Ascending aorta (tissue), 2 donors: ENCODE measurements at regions not wholly inside any gene's neighbourhood (a gene's known extent, or its start where the extent isn't known, plus 50 kb on each side); places are given as distances from the start of the nearest gene placed in this dataset.

ENCODE experiments used
- DNase-seq, 2 donors: peaks; one replicate each; pipeline ENCODE4 v3.0.0-alpha.2; 2019; ENCODE audit warnings: low spot score in 2 of 2
- H3K27ac ChIP-seq, 2 donors: fragments of 200-600 bp; sonication (generic); one replicate each; pipeline ENCODE4 v1.5.1; 2016 to 2017; ENCODE audit warnings: mild to moderate bottlenecking in 1 of 2
- H3K27me3 ChIP-seq: fragments of 200-600 bp; sonication (generic); one replicate; pipeline ENCODE4 v1.5.1; 2017
- H3K36me3 ChIP-seq, 2 donors: fragments of 200-600 bp; sonication (generic); one replicate each; pipeline ENCODE4 v1.5.1; 2016
- H3K4me1 ChIP-seq, 2 donors: fragments of 200-600 bp; sonication (generic); one replicate each; pipeline ENCODE4 v1.5.1; 2016 to 2017; ENCODE audit warnings: mild to moderate bottlenecking in 1 of 2
- H3K4me3 ChIP-seq, 2 donors: fragments of 200-600 bp; sonication (generic); one replicate each; pipeline ENCODE4 v1.5.1; 2016 to 2017; ENCODE audit warnings: mild to moderate bottlenecking in 1 of 2
- H3K9me3 ChIP-seq, 2 donors: fragments of 200-600 bp; sonication (generic); one replicate each; pipeline ENCODE4 v1.5.1; 2016
- intact Hi-C: fragments of 100-400 bp; cut with DNase I; formaldehyde crosslinking; loops from one replicate; pipeline ENCODE4 v1.15.1; 2023
- TF ChIP-seq, protein P1 (sequence below), 3 experiments: fragments of 200-600 bp in 2 of 3; fragments of 450-650 bp in 1 of 3; sonication (generic) in 2 of 3; IDR thresholded peaks; one replicate each; pipeline ENCODE4 v1.5.1; 2016 to 2019; ENCODE audit warnings: antibody characterized with exemption in 3 of 3, mild to moderate bottlenecking in 1 of 3, moderate library complexity in 1 of 3

DNA sequence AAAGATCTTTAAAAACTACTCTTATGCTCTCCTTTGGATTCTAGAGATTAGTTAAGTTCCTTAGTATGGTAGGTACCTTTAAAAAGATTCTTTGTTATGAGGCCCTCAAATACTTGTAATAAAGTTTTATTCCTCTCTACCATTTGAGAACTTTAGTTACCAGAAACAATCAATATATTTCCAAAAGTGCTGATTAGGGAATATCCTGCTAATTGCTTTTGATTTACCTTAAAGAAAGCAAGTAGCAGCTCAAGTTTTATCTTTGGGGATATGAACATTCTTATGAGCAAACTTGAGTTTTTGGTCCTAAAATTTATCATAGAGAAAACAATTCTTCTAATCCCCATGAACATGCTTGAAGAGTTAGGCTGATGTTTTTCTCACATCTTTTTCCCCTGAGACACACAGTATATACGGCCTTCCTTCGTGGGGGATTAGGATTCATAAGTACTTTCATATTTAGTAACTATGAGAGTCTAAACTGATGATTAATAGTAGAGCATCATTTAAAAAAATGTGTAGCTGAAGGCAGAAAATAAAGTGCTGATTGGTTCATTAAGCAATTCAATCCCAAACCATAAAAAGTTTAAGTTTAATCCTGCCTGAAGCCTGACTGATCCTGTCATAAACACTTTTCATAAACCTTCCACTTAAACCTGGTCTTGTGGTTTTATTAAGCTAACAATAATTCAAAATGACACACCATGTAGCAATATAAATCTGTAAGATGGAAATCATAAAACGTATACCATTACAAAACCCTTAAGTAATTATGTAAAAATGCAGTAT lies 380.5 kb upstream of the FBXO33 start:
- H3K4me1 ChIP-seq: no peaks in the 10 kb centered on the region
- DNase-seq: no peak
- H3K36me3 ChIP-seq: no peaks in the 10 kb centered on the region
- H3K27me3 ChIP-seq: no peaks in the 10 kb centered on the region
- intact Hi-C loops: no loop called here
- no peaks in the 10 kb centered on the region for H3K9me3 ChIP-seq
- no peak overlapping the region for H3K4me3 ChIP-seq
- TF ChIP-seq, protein P1, sequence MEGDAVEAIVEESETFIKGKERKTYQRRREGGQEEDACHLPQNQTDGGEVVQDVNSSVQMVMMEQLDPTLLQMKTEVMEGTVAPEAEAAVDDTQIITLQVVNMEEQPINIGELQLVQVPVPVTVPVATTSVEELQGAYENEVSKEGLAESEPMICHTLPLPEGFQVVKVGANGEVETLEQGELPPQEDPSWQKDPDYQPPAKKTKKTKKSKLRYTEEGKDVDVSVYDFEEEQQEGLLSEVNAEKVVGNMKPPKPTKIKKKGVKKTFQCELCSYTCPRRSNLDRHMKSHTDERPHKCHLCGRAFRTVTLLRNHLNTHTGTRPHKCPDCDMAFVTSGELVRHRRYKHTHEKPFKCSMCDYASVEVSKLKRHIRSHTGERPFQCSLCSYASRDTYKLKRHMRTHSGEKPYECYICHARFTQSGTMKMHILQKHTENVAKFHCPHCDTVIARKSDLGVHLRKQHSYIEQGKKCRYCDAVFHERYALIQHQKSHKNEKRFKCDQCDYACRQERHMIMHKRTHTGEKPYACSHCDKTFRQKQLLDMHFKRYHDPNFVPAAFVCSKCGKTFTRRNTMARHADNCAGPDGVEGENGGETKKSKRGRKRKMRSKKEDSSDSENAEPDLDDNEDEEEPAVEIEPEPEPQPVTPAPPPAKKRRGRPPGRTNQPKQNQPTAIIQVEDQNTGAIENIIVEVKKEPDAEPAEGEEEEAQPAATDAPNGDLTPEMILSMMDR (IDR thresholded peaks at IDR 0.05): no peak
- no peak overlapping the region for H3K27ac ChIP-seq

- DNase-seq: no peak
- no peak overlapping the region for H3K4me3 ChIP-seq
- intact Hi-C loops: no loop called here
- H3K36me3 ChIP-seq: no peaks in the 10 kb centered on the region
- no peaks in the 10 kb centered on the region for H3K9me3 ChIP-seq
- H3K27ac ChIP-seq: no peak overlapping the region
- H3K4me1 ChIP-seq: no peaks in the 10 kb centered on the region
- no peaks in the 10 kb centered on the region for H3K27me3 ChIP-seq
- TF ChIP-seq, protein P1 (IDR thresholded peaks at IDR 0.05): no peak
These were observed 375.0 kb upstream of the FBXO33 start for GRCh38 chr14:39807271-39807670.

- no peaks in the 10 kb centered on the region for H3K27me3 ChIP-seq
- TF ChIP-seq, protein P1 (IDR thresholded peaks at IDR 0.05): no peak
- H3K36me3 ChIP-seq: no peaks in the 10 kb centered on the region
- no peak overlapping the region for H3K4me3 ChIP-seq
- H3K4me1 ChIP-seq: no peaks in the 10 kb centered on the region
- intact Hi-C loops: no loop called here
- H3K9me3 ChIP-seq: no peaks in the 10 kb centered on the region
- H3K27ac ChIP-seq: no peak overlapping the region
- no peak for DNase-seq
These were observed 352.2 kb upstream of the FBXO33 start for GRCh38 chr14:39784461-39784860.

GRCh38 chr14:39781466-39781865 lies 349.2 kb upstream of the FBXO33 start:
- intact Hi-C loops: no loop called here
- H3K9me3 ChIP-seq: peaks cover 0 to 3% of the 10 kb centered on the region in 2 donors
- H3K4me1 ChIP-seq: no peaks in the 10 kb centered on the region
- no peaks in the 10 kb centered on the region for H3K27me3 ChIP-seq
- no peak for DNase-seq
- TF ChIP-seq, protein P1 (IDR thresholded peaks at IDR 0.05): no peak
- no peak overlapping the region for H3K4me3 ChIP-seq
- H3K36me3 ChIP-seq: no peaks in the 10 kb centered on the region
- H3K27ac ChIP-seq: no peak overlapping the region

- intact Hi-C loops: no loop called here
- TF ChIP-seq, protein P1 (IDR thresholded peaks at IDR 0.05): no peak
- H3K4me1 ChIP-seq: no peaks in the 10 kb centered on the region
- no peaks in the 10 kb centered on the region for H3K36me3 ChIP-seq
- H3K4me3 ChIP-seq: no peak overlapping the region
- H3K9me3 ChIP-seq: peaks cover 0 to 6% of the 10 kb centered on the region in 2 donors
- H3K27me3 ChIP-seq: no peaks in the 10 kb centered on the region
- DNase-seq: no peak
- no peak overlapping the region for H3K27ac ChIP-seq
These were observed 341.3 kb upstream of the FBXO33 start for GRCh38 chr14:39773387-39774126.
